Mammary epithelial cell (primary cell): ENCODE measurements at regions not wholly inside any gene's neighbourhood (a gene's known extent, or its start where the extent isn't known, plus 50 kb on each side); places are given as distances from the start of the nearest gene placed in this dataset.
"Not testable (repeated sequence)": the region's sequence is repeated elsewhere in the genome, so short reads cannot be mapped to it uniquely, and the experiment has no call there.

Experiments used
- EZH2 ChIP-seq: IDR thresholded peaks from 2 replicates; pipeline ENCODE4 v1.6.1; 2012; ENCODE audit warnings: low read length, inconsistent platforms, borderline replicate concordance
- TF ChIP-seq, protein P1 (sequence below), 2 donors: IDR thresholded peaks in 1 of 2; conservative IDR thresholded peaks in 1 of 2; 2 replicates each; pipeline ENCODE4 v1.5.1; 2011 to 2012; ENCODE audit warnings: inconsistent platforms in 2 of 2, low read length in 2 of 2, mild to moderate bottlenecking in 2 of 2, control low read depth in 1 of 2, low read depth in 1 of 2; ENCODE audit not compliant: insufficient read depth in 1 of 2; ENCODE audit errors: extremely low read depth in 1 of 2

DNA sequence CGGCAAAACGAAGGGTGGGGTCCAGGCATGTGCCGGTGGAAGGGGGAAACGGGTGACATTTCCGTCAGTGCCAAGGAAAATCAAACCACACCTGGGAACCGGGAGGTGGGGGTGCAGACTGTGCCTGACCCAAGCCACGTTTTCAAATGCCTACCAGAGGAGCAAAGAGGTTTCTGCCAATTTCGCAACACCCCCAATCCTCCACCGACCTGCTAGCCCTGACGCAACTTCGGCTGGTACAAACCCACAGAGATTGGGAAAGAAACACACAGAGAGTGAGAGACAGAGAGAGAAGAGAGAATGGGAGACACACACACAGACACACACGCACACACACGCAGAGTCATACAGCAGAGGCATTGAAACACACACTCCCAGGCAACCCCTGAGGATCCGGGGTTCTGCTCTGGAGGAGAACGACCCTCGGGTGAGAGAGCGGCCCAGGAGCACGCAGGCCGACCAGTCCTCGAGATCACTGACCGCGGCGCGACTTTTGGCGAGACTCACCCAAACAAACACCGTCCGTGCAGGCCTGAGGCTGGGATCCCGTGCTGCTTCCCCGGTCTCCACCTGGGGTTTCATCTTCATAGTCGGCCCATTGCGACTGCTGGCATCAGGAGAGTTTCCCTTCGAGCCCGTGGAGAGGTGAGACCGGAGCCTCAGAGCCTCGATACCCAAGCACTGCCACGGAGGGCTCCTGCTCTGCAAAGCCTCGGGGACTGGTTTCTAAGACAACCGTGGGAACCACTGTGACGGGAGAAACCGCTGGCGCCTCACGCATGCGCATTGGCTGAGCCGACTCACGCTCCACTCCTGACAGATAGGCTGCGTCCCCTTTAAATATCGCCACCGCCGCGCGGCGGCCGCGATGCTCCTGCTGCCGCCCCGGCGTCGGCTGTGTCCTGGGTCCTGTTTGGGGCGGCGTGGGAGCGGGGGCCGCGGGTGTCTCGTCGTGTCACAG, 697.9 kb upstream of the TPTE start:
- TF ChIP-seq, protein P1, sequence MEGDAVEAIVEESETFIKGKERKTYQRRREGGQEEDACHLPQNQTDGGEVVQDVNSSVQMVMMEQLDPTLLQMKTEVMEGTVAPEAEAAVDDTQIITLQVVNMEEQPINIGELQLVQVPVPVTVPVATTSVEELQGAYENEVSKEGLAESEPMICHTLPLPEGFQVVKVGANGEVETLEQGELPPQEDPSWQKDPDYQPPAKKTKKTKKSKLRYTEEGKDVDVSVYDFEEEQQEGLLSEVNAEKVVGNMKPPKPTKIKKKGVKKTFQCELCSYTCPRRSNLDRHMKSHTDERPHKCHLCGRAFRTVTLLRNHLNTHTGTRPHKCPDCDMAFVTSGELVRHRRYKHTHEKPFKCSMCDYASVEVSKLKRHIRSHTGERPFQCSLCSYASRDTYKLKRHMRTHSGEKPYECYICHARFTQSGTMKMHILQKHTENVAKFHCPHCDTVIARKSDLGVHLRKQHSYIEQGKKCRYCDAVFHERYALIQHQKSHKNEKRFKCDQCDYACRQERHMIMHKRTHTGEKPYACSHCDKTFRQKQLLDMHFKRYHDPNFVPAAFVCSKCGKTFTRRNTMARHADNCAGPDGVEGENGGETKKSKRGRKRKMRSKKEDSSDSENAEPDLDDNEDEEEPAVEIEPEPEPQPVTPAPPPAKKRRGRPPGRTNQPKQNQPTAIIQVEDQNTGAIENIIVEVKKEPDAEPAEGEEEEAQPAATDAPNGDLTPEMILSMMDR (conservative IDR thresholded peaks at IDR 0.05 in 1 of 2, IDR thresholded peaks at IDR 0.05 in 1 of 2; ENCODE audit: extremely low read depth in 1 of 2, insufficient read depth in 1 of 2, low read depth in 1 of 2, low read length in 2 of 2) = not testable (repeated sequence)
- not testable (repeated sequence) for TF ChIP-seq EZH2
